ENCODE measurements at regions not wholly inside any gene's neighbourhood (a gene's known extent, or its start where the extent isn't known, plus 50 kb on each side); places are given as distances from the start of the nearest gene placed in this dataset.
A peak's percentile ranks its signal among the peaks of the same experiment; 100 is the strongest.
"Not testable (repeated sequence)": the region's sequence is repeated elsewhere in the genome, so short reads cannot be mapped to it uniquely, and the experiment has no call there.

DNA sequence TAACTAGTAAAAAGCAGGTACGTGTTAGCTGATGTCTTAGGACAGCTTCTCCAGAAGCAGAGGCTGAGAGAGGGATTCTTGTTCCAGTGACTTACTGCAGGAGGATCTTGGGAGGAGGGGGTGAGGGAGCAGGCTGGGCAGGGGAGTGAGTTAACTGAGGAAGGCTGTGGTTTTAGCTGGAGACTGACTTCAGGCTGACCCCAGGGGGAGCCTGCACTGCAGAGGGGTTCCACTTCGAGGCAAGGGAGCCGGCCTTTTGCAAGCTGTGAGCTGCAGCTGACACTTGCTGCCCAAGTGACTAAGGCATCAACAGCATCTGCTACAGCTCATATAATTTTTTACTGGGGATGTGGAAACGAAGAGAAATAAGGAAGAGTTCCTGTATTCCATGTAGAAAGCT, 50.4 kb upstream of the SOD1 start:
- DNase-seq, result no peak

DNA sequence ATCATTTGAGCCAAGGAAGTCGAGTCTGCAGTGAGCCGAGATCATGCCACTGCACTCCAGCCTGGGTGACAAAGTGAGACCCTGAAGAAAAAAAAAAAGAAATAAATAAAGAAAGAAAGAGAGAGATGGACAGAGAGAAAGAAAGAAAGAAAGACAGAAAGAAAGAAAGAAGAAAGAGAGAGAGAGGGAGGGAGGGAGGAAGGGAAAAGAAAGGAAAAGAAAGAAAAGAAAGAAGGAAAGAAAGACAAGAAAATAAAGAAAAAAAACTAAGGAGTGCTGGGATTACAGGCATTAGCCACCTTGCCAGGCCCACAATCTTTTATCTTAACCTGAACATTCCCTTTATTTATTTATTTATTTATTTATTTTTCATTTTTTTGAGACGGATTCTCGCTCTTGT, 51.7 kb upstream of the SOD1 start:
- no peak for DNase-seq

DNA sequence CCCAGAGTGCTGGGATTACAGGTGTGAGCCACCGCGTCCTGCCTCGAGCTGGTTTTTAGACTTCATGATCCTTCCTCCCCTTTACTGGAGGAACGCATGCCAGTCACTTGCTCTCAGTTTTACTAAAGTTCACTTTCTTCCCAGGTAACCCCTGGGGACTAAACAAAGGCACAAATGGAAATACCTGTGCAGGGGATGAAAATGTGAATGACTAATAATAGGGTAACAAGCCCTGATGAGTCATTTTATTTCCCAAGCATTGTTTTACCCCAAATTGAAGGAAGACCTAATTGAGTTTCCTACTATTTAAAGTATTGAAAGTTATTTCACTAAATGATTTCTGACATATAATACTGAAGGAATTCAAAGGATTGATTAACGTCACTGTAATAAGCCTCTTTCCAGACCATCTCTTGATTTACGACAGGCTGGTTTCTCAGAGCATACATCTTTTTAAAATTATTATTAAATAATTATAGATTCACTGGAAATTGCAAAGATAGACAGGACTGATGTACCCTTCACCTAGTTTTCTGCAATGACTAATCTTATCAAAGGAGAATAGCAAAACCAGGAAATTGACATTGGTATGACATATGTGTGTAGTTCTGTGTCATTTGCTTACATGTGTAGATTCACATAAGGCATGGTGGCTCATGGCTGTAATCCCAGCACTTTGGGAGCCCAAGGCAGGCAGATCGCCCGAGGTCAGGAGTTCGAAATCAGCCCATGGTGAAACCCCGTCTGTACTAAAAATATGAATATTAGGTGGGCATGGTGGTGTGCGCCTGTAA, 53.2 kb upstream of the SOD1 start:
- no peak for DNase-seq

DNA sequence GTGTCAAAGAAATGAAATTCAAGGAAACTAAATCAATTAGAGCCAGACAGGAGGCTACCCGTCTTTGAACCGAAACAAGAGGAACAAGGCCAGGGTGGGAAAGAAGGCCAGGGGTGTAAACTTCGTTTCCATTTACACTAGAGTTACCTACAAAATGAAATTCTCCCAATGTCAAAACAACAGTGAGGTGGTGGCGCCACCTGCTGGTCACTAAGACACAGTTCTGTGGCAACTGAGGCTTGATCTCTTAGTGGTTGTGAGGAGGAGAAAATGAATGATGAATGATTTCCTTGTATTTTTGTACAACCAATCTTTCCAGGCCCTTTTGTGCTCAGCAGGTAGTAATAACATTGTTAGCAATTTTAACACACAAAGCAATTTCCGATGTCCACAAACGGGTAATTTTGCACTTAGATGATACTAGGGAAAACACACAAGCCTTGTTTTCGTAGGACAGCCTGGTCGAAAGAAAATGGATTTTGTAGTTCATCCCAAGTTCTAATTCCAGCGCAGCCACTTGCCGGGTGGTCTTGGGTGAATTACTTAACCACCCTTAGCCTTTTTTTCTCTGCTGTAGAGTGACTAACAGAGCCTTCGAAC, 54.8 kb upstream of the SOD1 start:
- peak; percentile 29 to 73 (median 65) for DNase-seq

DNA sequence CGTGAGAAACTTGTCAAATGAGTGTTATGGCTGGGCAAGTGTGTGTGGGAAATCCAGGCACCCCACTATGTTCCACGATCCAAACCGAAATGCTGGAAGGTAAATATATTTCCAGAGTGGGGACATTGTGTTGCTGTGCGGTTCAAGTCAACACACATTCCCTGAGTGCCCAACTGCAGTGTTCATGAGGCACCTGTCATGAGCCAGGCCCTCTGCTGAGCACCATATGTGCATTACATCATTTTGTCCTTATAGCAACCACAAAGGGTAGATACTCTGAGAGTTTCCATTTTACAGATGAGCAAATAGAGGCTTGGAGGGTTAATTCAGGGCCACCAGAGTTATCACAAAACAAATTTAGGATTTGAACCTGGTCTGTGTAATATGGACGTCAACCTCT, 59.9 kb upstream of the SOD1 start:
- no peak for DNase-seq

DNA sequence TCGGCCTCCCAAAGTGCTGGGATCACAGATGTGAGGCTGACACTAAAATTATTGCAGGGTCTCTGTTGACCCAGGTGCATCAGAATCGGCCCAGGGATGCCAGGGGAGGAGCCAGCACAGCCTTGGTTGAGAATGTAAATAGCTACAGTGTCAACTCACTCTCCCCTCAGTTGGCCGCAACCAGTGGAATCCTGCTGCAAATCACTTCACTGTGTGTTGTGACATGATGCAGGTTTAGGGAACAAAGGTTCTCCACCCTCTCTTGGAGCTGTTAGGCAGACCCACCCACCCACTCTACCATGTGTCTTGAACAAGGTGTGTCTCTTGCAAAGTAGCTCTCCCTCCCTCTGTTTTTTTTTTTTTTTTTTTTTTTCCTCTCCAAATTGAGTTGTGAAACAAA, 60.5 kb upstream of the SOD1 start:
- DNase-seq, result no peak

DNA sequence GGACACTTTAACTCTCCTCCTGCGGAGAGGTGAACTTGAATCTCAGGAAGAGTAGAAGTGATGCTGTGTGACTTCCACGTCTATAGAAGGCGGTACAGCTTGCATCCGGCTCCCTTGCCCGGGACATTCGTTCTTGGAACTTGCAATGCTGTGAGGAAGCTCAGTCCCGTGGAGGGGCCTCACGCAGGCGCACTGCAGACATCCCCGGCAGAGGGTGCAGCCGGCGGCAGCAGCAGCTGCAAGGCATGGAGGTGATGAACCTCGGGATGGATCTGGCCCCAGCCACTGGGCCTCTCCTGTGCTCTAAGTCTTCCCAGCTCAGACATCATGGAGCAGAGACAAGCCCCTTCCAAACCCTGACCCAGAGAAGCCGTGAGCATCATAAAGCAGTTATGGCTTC, 61.8 kb upstream of the SOD1 start:
- no peak for DNase-seq

DNA sequence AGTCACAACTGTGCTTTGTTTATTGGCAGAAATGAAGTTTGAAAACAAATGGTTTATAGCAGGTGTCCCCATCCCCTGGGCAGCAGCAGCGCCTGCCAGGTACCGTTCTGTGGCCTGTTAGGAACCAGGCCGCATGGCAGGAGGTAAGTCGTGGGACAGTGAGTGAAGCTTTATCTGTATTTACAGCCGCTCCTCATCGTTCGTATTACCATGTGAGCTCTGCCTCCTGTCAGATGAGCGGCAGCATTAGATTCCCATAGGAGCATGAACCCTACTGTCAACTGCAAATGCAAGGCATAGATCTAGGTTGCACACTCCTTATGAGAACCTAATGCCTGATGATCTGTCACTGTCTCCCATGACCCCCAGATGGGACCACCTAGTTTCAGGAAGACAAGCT, 63.4 kb upstream of the SOD1 start:
- DNase-seq, result no peak

DNA sequence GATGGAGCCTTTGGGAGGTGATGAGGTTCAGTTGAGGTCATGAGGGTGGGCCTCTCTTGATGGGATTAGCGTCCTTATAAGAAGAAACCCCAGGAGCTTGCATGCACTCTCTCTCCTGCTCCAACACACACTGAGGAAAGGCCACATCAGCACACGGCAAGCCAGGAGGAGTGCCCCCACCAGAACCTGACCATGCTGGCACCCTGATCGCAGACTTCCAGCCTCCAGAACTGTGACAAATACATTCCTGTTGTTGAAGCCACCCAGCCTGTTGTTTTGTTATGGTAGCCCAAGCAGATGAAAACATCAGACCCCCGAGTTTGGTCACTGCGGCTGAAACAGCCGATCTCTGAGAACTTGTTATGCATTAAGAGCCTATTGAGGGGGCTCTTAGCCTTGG, 64.8 kb upstream of the SOD1 start:
- DNase-seq, result no peak

DNA sequence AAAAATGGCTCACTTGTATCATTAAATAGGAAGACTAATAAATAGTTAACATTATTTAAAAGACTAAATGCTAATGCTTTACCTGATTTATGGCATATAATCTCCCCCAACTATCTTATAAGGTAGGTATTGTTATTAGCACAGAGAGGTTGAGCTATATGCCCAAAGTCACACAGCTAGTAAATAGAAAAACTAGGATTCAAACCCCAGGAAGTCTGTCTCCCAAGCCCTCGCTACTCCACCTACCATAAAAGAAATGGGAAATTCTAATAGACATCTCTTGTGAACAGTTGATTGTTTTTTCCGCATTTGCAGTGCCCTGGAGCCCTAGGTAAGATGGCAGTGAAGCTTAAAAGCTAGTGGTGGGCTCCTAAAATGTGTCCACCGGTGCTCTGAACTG, 65.2 kb upstream of the SOD1 start:
- no peak for DNase-seq

DNA sequence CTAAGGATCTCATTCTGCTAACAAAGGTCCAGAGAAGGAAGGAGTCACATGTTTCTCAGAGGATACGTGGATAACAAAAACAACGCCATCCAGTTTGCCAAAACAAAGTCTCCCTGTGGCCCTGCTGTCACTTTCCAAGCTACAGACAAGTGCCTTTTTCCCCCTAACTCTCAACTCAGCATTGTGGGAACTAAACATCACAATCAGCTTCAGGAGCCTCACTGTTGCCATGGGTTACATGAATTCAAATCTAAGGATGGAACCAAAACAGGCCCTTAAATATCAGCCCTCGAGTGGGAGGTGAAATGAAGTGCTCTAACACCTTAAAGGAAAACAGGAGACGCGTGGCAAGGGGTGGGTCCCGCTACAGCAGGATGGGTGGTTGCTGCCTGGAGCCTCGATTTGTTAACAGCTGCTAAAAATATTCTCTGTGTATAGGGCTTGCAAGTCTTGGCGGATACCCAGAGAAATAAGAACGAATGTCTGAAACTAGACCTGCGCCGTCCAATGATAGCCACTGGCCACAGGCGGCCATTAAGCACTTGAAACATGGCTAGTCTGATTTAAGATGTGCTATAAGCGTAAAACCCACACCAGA, 66.4 kb upstream of the SOD1 start:
- DNase-seq, result no peak

DNA sequence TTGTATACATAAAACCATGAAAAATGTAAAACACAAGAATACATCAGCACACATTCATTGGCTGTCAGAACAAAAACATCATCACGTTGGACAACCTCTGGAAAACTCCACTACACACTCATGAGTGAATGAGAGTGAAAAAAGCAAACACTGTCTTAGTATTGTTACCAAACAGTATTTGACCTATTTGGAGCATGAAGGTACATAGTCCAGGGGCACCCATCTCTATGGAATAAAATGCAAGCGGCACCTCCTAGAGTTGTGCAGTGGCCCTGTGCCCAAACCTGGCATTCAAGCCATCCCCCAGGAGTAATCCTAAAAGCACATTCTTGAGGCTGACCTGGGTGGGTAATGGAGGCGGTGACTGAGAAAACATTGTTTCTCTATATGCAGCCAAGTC, 67.0 kb upstream of the SOD1 start:
- DNase-seq, result no peak

DNA sequence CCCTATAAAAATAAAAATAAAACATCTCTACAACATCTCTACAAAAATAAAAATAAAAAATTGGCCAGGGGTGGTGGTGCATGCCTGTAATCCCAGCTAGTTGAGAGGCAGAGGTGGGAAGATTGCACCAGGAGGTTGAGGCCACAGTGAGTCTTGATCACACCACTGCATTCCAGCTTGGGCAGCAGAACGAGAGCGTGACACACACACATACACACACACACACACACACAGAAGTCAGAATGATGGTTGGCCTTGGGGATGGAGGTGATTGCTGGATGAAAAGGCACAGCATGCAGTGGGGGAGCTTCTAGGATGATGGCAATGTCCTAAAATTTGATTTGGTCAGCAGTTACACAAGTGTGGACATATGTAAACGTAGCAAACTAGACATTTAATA, 69.7 kb upstream of the SOD1 start:
- no peak for DNase-seq

DNA sequence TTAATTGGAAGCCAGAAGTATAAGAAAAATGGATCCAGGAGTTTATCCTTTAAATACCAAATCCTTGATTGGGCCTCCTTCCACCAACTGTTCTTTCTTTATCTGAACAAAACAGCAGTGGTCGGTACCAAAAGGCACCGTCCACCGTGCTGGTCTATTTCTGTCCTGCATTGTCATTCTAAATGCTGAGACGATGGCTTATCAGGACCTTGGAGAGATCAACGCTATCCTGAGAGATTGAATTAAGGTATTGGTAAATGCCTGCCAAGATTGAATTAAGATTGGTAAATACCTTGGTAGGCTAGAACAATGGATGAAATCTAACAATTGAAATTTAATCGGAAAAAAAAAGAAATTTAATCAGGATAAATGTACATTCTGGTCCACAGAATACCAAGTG, 73.4 kb upstream of the SOD1 start:
- no peak for DNase-seq

DNA sequence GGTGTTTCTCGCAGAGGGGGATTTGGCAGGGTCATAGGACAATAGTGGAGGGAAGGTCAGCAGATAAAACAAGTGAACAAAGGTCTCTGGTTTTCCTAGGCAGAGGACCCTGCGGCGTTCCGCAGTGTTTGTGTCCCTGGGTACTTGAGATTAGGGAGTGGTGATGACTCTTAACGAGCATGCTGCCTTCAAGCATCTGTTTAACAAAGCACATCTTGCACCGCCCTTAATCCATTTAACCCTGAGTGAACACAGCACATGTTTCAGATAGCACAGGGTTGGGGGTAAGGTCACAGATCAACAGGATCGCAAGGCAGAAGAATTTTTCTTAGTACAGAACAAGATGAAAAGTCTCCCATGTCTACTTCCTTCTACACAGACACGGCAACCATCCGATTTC, 75.6 kb upstream of the SOD1 start:
- DNase-seq, result not testable (repeated sequence)

DNA sequence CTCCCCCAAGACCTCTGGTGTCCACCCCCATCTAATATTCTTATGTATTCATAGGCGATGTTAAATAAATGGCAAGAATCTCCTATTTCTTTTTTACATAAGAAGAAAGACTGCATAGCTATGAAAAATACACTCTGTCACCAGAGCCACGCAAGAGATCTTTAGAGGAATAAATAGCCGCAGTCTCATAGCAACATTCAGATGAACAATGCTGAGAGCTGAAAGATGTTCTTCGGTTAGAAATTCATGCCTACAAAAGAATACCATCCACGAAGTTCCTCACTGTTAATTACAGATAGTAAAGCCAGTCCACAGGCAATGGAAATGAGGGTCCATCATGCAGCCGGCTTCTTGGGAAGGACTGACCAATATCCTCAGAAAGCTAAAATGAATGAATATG, 76.0 kb upstream of the SOD1 start:
- DNase-seq, result no peak

DNA sequence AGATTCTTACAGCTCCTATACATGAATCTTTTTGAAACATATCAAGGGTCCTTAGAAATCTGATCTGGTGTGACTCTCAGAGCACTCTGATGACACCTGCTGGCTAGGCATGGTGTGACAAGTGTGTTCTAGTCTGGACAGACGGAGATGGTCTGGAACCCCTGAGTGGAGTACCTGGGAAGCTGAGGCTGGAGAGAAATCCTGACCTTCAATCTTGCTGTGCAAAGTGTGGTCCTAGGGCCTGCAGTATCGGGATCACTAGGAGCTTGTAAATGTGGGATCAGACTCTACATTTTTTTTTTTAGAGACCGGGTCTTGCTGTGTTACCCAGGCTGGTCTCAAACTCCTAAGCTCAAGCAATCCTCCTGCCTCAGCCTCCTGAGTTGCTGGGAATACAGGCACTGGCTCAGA, 78.6 kb upstream of the SOD1 start:
- peak; percentile 34 to 73 (median 60) for DNase-seq

DNA sequence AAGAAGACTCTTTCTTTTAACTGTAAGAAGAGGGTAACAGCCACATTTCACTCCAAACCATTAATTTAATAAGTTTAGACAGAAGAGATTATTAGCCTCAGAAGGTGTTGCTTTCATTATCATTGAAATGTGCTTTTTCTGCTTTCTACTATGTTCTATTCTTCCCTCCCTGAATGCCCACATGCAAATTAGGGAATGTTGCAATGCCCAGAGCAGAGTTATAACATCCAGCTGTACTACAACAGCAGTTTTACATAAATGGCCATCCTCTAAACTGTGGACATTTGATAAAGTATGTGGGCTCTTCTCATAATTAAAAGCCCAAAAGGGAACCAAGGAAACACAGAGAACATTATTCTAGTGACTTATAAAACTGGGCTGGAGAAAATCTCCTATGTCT, 82.2 kb upstream of the SOD1 start:
- no peak for DNase-seq

DNA sequence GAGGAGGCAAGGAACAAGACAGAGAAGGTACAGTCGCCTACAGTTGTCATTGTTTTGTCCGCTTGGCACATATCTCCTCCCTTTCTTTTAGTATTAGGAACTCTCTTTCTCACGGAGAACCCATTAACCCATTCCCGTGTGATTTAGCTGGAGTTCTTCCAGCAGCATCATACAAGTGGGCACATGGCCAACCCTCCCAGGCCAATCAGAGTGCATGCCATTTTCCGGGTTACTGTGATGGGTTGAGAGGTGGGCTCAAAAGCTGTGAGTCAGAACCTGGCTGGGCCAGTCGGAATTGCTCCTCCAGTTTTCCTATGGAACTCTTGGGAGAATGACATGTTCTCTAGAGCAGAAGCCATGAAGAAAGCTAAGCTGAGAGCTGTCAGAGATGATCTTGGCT, 83.1 kb upstream of the SOD1 start:
- no peak for DNase-seq

DNA sequence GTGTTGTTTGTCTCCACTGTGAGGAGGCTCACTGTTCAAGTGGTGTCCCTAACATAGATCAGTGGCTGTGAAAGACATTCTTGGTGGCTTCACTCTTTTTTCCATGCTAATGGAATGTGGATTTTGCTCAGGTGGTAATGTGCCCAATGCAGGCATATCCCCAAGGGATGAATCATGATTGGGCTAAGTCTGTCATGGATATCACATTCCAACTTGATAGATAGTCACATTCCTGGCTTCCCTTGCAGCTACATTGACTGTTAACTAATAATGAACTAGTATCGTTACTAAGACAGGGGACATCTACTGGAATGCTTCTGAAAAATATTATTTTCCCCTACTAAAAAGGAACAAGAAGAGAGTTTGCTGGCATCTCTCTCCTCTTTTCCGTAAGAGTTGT, 86.3 kb upstream of the SOD1 start:
- DNase-seq, result no peak

DNA sequence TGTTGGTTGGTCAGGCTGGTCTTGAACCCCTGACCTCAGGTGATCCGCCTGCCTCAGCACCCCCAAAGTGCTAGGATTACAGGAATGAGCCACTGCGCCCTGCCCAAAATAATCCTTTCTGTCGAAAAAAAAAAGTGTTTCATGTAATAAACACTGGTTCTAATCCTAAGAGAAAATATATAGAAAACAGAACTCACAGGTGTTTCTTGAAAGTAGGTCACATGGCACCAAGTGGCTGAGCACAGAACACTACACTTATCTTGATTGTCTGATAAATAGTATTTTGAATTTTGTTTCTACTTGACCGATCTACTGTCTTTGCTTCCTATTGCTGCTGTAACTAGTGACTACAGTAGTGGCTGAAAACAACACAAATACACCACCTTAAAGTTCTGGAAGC, 87.6 kb upstream of the SOD1 start:
- no peak for DNase-seq

DNA sequence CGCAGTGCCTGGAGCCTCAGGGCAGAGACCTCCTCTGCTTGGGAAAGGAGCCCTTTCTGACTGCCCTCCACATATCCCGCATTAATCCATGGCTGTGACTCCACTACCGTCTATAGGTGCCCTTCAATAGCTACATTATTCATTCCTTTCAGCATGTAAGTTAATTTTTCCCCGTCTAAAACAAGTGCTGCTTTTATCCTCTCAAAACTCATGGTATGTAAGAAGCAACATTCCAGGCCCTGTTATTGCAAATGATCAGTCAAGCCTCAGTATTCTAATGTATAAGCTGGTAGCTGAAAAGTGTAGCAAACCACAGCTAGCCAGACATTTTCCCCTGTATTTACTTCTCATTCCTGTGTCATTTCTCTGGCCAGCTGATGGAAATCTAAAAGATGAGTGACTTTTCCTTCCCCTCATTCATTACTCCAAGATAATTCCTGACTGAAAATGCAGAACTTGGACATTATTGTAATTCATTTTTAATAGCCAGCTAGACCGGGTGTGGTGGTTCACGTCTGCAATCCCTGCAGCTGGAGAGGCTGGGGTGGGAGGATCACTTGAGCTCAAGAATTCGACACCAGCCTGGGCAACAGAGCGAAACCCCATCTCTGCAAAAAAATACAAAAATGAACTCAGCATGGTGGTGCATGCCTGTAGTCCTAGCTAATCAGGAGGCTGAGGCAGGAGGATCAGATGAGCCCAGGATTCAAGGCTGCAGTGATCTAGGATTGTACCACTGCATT, 88.5 kb upstream of the SOD1 start:
- no peak for DNase-seq

DNA sequence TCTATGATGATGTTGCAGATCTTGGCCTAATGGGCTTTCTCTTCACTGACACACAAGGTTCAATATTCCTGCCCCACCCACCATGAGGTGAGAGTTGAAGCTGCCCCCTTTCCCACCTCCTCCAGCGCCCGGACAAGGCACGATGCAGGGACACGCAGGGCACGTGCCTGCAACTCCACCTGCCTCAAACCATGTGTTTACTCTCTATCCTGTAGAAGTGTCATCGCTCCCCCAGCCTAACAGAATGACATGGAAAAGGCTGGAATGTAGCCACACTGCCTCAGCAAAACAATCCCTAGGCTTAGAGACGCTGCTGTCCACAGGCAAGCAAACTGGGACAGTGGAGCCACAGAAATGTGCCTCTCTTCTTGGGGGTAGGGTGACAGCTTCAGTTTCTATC, 92.9 kb upstream of the SOD1 start:
- DNase-seq, result no peak

DNA sequence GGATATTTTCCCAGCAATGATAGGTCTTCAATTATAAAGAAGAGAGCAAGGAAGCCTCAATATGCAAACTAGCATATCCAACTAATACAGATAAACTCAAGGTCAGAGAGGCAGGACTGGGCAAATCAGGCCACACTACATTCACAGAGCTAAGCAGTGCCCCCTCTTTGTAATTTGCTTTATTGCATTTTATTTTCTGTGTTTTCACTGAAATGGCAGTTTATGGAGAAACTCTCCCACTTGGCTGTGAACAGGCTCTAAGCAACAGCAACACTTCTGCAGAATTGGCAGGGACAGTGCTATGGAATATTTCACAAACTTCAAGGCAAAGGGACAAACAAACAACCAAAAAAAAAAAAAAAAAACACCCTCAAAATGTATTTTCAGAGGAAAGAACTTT, 93.4 kb upstream of the SOD1 start:
- no peak for DNase-seq

All from activated naive CD4-positive, alpha-beta T cell (primary cell).